ENCODE measurements at regions not wholly inside any gene's neighbourhood (a gene's known extent, or its start where the extent isn't known, plus 50 kb on each side); places are given as distances from the start of the nearest gene placed in this dataset.

- no peak for TF ChIP-seq YY1 (IDR thresholded peaks at IDR 0.05; ENCODE audit: extremely low read depth, insufficient replicate concordance, low read depth, low read length)
- TF ChIP-seq RAD21 (IDR thresholded peaks at IDR 0.05; ENCODE audit: low read depth), result no peak
- no peak for TF ChIP-seq EZH2 (IDR thresholded peaks at IDR 0.05)
Measured at GRCh38 chr5:99949969-99950524, 585.1 kb upstream of the FAM174A start.
